RWPE2 (cell line): ENCODE measurements at regions not wholly inside any gene's neighbourhood (a gene's known extent, or its start where the extent isn't known, plus 50 kb on each side); places are given as distances from the start of the nearest gene placed in this dataset.

Experiments
- ATAC-seq: fragments of 200-7000 bp; cut with Tn5 transposase; 3 replicates; pipeline ENCODE4 v1.9.1; 2021; ENCODE audit warnings: low read depth
- DNase-seq: peaks from one replicate; pipeline ENCODE4 v3.0.0-alpha.2; 2020; ENCODE audit warnings: low spot score
- H3K27ac ChIP-seq: fragments of 450-650 bp; 2 replicates; pipeline ENCODE4 v1.5.1; 2017; ENCODE audit warnings: mild to moderate bottlenecking; ENCODE audit not compliant: poor library complexity, severe bottlenecking
- H3K27me3 ChIP-seq: fragments of 250-450 bp; sonication (Bioruptor Pico); 2 replicates; pipeline ENCODE4 v1.5.1; 2021; ENCODE audit warnings: mild to moderate bottlenecking, moderate library complexity; ENCODE audit not compliant: insufficient read depth, poor library complexity, severe bottlenecking
- H3K36me3 ChIP-seq: fragments of 250-450 bp; sonication (Bioruptor Pico); 2 replicates; pipeline ENCODE4 v1.5.1; 2020; ENCODE audit warnings: low read depth, mild to moderate bottlenecking, moderate library complexity
- H3K4me1 ChIP-seq: fragments of 250-450 bp; sonication (Bioruptor Pico); 2 replicates; pipeline ENCODE4 v1.5.1; 2021; ENCODE audit warnings: mild to moderate bottlenecking, moderate library complexity; ENCODE audit not compliant: insufficient read depth, poor library complexity, severe bottlenecking
- H3K4me3 ChIP-seq: fragments of 250-450 bp; sonication (Bioruptor Pico); 2 replicates; pipeline ENCODE4 v1.5.1; 2021; ENCODE audit warnings: mild to moderate bottlenecking, moderate library complexity; ENCODE audit not compliant: severe bottlenecking
- H3K9me3 ChIP-seq: fragments of 250-450 bp; sonication (Bioruptor Pico); 2 replicates; pipeline ENCODE4 v1.5.1; 2021; ENCODE audit warnings: mild to moderate bottlenecking, moderate library complexity; ENCODE audit not compliant: severe bottlenecking
- CTCF ChIP-seq: fragments of 450-650 bp; IDR thresholded peaks from one replicate; pipeline ENCODE4 v1.5.1; 2017; ENCODE audit warnings: mild to moderate bottlenecking, moderate library complexity; ENCODE audit not compliant: poor library complexity, severe bottlenecking

- DNase-seq (no peak), ATAC-seq (no peak)
- Histone ChIP-seq H3K4me3 (no peak overlapping the region), H3K36me3 (no peaks in the 10 kb centered on the region), H3K4me1 (peaks cover 23% of the 10 kb centered on the region), H3K27ac (no peak overlapping the region), H3K27me3 (no peaks in the 10 kb centered on the region), H3K9me3 (no peaks in the 10 kb centered on the region)
- TF ChIP-seq CTCF = no peak
These were observed 275.7 kb upstream of the TCF21 start for GRCh38 chr6:133613211-133613610.

GRCh38 chr6:133621751-133622150, 267.2 kb upstream of the TCF21 start:
- Histone ChIP-seq H3K9me3 (no peaks in the 10 kb centered on the region), H3K36me3 (no peaks in the 10 kb centered on the region), H3K27me3 (no peaks in the 10 kb centered on the region), H3K27ac (no peak overlapping the region), H3K4me1 (no peaks in the 10 kb centered on the region), H3K4me3 (no peak overlapping the region)
- no peak; the same call in 1 of the 3 replicates for ATAC-seq
- DNase-seq = no peak
- TF ChIP-seq CTCF = no peak

DNA sequence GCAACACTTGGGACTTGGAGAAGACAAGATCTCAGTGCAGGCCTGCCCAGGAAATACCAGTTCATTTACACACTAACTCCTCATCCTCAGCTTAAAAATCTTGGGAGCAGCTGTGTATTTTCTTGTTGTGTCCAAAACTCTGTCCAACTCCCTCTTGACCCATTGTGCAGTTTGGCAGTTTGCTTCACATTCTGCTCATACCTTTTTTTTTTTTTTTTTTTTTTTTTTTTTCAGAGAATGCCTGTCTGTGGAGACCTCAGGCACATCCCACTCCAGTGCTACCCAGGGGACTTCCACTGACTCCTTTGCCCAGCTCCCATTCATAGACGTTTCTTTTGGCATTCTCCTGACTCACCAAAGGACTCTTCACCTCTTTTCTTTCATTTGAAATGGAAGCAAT, 265.8 kb upstream of the TCF21 start:
- no peak for TF ChIP-seq CTCF
- no peaks in the 10 kb centered on the region for H3K4me1 ChIP-seq
- H3K27ac ChIP-seq = no peak overlapping the region
- DNase-seq = no peak
- no peaks in the 10 kb centered on the region for H3K27me3 ChIP-seq
- H3K4me3 ChIP-seq = no peak overlapping the region
- no peak for ATAC-seq
- no peaks in the 10 kb centered on the region for H3K36me3 ChIP-seq
- H3K9me3 ChIP-seq = no peaks in the 10 kb centered on the region

DNA sequence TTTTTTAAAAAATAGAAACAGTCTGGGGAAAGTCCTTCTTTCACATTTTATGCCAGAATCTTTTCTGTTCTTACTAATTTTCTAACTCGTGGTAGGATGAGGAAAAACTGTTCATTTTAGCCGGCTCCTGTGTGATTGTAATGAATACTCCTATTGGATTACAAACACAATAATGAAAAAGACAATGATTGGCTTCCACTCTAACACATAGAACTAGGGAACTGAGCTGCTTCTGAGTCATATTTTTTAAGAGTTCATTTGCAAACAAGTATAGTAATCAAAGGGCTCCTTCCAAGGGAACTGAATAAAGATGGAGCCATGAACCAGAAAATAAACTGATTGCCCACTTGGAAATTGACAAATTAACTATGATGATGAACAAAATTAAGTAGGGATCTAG, 265.3 kb upstream of the TCF21 start:
- DNase-seq (no peak), ATAC-seq (no peak)
- H3K4me1 ChIP-seq = no peaks in the 10 kb centered on the region
- no peaks in the 10 kb centered on the region for H3K36me3 ChIP-seq
- H3K4me3 ChIP-seq = no peak overlapping the region
- TF ChIP-seq CTCF = no peak
- H3K27ac ChIP-seq = no peak overlapping the region
- H3K27me3 ChIP-seq = no peaks in the 10 kb centered on the region
- no peaks in the 10 kb centered on the region for H3K9me3 ChIP-seq

DNA sequence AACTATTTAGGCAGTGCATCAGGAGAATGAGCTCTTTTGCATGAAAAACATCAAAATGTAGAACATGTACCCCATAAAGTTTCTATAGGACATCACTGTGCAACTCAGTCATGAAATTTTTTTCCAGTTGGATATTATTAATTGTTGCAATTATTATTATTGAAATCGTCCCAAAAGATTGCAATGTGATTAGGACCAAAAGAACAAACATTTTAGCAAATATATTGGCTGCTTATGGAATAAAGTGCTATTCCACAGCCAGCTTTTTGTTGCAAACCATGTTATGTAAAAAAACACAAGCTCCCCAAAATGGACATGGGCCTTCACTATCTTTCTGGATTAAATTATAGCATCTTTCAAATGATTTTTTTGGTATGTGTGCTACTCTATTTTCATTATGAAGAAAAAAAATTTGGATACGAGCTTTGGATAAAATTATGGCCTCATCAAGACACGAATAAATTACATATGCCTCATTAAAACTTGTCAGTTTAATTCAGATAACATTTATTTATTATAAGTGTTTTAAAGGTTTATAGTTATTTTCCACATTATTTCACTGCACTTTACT, 262.7 kb upstream of the TCF21 start:
- H3K4me3 ChIP-seq = no peak overlapping the region
- no peaks in the 10 kb centered on the region for H3K4me1 ChIP-seq
- no peaks in the 10 kb centered on the region for H3K36me3 ChIP-seq
- no peaks in the 10 kb centered on the region for H3K9me3 ChIP-seq
- no peak for ATAC-seq
- DNase-seq = no peak
- H3K27me3 ChIP-seq = no peaks in the 10 kb centered on the region
- no peak overlapping the region for H3K27ac ChIP-seq
- no peak for TF ChIP-seq CTCF
